DMS79 treated with DMSO at 0.1 percent for 48 hours (cell line): ENCODE measurements at regions not wholly inside any gene's neighbourhood (a gene's known extent, or its start where the extent isn't known, plus 50 kb on each side); places are given as distances from the start of the nearest gene placed in this dataset.
"Not testable (repeated sequence)": the region's sequence is repeated elsewhere in the genome, so short reads cannot be mapped to it uniquely, and the experiment has no call there.

ENCODE experiments used
- DNase-seq: peaks from one replicate; lab custom pipeline; 2025; lab: John Stamatoyannopoulos, UW

DNA sequence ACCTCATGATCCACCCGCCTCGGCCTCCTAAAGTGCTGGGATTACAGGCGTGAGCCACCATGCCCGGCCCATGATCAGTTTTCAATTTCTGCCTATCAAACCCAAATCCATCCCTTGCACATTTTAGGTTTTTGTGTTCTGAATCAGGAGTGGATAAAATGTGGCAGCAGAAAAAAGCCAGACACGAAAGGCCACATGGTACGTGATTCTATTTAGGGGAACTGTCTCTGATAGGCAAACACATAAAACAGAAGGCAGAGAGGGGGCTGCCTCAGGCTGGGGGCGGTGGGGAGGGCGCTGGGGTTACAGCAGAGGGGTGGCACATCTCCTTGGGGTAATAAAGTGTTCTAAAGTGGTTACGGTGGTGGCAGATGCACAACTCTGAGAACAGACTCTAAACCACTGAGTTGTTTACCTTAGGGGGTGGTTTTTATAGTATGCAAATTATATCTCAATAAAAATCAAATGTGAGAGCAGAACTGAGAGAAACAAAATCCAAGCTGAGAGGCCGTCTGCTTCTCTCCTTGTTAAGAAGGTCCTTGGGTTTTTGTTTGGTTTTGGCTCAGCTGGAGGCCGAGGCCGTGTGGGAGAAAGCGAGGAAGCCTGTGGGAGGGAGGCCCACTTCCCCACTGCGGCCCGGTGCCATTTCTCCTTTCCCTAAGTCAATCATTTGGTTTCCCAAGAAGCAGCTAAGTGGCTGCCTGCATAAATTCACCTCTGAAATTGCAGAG is 78.0 kb downstream of the SOWAHC start:
- DNase-seq: peak; percentile 31

DNA sequence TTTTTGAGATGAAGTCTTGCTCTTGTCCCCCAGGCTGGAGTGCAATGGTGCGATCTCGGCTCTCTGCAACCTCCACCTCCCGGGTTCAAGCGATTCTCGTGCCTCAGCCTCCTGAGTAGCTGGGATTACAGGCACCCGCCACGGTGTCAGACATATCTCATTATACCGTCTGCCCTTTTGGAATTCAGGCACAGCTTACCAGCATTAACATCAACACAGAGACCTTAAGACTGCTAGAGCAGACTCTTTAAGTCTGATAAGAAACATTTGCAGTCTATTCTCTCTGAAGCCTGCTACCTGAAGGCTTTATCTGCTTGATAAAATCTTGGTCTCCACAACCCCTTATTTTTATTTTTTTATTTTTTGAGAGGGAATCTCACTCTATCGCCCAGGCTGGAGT is 78.7 kb downstream of the SOWAHC start:
- not testable (repeated sequence) for DNase-seq

DNA sequence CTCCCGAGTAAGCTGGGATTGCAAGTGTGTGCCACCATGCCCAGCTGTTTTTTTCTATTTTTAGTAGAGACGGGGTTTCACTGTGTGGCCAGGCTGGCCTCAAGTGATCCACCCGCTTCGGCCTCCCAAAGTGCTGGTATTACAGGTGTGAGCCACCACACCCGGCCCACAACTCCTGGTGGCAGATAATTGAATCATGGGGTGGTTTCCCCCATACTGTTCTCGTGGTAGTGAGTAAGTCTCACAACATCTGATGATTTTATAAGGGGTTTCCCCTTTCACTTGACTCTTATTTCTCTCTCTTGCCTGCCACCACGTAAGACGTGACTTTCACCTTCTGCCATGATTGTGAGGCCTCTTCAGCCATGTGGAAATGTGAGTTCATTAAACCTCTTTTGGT is 79.1 kb downstream of the SOWAHC start:
- DNase-seq: not testable (repeated sequence)

DNA sequence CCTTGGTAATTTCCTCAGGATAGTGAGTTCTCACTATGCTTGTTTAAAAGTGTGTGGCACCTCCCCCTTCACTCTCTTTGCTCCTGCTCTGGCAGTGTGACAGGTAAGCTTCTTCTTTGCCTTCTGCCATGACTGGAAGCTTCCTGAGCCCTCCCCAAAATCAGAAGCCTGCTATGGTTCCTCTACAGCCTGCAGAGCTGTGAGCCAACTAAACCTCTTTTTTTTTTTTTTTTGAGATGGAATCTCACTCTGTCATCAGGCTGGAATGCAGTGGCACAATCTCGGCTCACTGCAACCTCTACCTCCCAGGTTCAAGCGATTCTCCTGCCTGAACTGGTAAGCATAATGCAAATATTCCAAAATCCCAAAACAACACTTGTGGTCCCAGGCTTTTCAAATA is 80.0 kb downstream of the SOWAHC start:
- no peak for DNase-seq

DNA sequence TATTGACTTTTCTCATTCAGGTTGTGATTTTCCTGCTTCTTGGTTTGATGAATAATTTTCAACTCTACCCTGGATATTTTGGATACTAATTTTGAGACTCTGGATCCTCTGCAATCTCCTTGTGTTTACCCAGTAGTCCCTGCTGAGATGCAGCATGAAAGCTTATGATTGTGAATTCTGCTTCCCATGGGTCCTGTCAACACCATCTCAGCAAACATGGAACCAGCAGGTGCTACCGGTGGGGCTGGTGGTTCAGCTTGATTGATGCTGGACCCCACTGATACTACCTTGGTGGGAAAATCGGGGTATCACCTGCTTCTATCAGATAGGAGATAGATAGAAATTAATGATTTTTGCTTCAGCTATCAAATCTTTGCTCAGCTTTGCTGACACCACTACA is 81.1 kb downstream of the SOWAHC start:
- DNase-seq: no peak

DNA sequence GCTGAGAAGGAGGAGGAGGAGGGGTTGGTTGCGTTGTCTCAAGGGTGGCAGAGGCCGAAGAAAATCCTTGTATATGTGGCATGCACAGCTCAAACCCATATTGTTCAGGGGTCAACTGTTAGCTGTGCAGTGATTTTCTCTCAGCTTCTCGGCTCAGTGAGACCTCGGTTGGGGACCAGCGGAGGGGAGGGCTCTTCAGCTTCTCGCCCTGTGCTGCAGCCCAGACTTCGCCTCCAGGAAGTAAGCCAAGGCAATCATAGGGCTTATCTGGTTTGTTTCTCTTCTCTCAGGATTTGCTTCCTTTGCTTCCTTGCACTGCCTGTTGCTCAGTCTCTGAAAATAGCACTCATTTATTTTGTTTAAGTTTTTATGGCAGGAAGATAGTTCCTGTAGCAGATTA is 85.5 kb downstream of the SOWAHC start:
- no peak for DNase-seq

DNA sequence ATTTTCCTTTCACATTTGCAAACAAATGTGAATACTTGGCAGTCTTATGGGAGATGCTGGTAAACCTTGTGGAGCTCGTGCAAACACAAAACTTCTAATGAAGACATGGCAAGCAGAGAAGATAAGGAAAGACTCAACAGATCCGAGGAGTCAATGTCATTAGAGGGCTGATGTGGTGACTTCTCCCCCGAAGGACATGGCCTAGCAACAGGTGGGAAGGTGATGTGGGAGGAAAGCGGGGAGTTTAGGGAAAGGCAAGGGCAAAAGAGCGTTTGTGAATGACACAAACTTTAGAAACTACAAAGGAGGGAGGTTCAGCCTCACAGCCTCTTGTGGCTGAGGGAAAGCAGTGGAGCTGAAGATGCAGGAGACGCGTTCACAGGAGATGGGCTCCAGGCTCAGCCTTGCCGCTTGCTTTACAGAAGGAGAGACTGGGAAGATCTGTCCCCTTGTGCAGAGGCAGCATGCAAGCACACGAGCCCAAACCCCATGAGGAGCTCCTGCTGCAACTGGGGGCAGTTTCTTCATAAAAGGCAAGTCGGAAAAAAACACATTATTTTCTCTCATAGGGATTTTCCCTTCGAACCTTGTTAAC is 86.6 kb downstream of the SOWAHC start:
- no peak for DNase-seq

DNA sequence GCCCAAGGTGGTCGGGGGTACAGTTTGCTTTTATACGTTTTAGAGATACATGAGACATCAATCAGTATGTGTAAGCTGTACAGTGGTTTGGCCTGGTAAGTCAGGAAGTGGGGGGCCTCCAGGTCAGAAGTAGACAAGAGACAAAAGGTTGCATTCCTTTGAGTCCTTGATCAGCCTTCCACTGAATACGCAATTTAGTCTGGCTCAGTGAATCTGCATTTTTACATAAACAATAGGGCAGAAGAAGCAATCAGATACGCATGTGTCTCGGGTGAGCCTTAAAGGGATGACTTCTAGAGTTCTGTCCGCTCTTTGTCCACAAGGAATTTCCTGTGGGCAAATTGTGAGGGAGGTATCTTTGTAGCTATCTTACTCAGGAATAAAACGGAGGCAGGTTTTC is 87.2 kb downstream of the SOWAHC start:
- no peak for DNase-seq

DNA sequence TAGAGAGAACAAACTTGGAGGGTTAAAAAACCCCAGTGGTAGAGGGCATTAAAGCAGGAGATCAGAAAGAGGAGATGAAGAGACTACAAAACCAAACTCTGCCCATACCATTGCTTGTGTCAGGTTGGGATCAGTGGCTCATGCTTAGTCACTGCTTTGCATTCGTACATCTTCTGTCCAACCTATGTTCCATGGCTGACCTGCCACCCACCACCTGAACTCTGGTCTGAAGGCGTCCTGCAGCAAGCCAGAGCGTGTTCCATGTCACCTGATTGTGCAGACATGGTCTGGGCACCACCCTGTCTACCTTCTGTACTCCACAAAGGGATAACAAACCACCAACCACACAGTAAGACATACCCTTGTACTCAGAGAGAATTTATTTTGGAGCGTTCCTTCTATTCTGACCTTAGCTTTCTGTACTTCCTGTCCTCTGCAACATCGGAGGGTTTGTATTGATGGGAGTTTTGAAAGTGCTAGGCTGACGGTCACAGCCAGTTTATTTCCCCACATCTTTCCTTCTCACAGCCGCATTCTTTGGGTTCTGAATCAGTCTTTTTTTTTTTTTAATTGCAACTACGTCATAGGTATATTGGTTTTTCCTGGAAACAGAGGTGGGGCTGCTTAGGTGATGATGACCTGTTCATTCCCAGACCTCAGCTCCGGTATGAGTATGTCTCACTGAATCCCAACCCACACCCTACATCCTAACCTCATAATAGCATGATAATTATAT is 88.3 kb downstream of the SOWAHC start:
- no peak for DNase-seq

DNA sequence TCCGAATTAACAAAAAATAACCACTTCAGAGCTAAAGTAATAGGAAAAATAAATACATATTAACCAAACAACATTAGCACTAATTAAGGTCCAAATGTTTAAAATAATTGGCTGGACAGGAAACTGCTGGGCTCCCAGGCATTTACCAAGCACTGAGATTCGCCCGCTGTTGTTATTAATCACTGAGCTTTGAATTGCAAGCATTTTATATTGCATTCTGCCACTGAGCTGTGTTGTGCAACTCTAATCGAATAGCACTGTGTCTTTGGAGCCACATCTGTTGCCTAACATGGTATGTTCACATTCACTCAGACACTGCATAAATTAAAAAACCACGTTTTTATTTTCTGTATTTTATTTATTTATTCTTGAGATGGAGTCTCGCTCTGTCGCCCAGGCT is 88.9 kb downstream of the SOWAHC start:
- DNase-seq: no peak

DNA sequence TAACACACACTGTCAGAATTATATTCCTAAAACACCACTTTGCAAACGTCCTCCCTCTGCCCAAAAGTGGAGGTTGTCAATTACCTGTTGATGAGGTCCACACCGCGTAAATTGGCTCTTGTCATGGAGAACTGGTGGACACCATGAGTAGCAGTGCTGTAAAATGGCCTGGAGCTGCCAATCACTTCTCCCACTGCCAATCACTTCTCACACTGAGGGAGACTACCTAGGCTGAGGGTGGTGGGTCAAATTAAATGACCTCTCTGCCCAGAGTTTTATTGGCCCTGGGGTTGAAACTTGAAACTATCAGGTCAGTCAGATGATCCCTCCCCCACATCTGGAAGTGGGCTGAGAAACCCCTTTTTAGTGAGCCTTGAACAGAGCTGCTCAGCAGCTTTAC is 89.6 kb downstream of the SOWAHC start:
- DNase-seq: no peak

DNA sequence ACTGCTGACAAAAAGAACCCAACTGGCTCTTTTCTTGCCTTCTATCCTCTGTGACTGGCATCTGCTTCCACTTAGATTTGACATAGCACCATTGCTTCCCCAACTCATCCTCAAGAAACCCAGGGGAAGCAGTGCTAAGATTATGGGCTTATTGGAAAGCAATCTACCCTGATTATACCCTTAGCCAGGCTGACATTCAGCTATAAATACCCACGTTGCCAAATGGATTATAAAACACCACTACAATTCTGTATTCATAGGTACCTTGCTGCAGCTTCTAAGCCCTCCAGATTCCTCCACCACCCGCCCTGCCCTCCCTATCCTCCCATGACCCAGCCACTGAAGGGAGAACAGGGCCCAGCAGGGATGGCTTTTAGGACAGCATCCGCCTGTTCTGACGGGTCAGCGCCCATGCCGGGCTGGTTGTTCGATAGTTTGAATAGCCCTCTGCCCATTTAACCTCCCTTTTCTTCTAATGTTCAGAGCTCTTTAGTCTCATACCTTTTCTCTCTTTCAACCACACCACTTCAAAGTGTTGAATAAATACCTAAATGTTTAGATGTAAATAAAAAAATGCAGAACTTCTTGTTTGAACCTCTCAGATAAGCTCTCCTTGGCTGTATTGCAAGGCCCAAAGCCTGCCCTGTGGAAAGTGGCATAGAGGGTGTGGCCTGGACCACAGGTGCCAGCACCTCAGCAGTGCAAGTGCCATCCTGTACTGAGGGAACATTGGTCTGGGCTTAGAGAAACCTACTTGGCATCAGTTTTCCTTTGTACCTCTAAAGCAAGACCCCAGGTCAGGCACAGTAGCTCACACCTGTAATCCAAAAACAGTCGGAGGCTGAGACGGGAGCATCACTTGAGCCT is 86.6 kb upstream of the RGPD5 start:
- DNase-seq: no peak

DNA sequence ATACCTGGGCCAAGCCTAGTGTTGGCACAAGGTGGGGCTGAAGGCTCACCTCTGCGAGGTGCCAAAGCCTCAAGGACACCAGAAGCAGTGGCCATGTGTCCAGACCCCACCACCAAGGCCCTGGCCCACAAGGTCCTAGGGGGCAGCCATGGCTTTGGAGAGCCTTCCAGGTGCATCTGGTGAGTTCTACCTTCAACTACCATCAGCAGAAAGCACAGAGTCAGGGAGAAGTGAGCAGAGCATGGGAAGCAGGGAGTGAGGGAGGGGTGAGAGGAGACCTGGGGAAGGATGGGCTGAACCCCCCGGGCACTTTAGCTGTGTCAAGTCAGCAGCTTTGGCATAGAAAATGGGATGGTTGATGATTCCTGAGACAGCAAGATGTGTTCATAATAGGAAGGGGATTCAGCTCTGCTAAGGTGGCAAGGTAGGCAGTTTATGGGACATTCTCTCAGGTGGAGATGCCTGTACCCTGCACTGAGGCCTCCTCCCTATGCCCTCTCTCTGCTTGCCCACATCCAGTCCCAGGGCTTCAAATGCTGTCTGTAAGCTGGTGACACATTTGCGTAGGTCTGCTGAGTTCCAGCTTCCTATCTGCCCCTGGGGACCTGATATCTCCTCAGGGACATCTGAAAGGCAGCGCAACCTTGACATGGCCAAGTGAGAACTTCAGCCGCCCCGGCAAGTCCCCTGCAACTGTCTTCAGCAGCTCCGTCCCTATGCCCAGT is 83.4 kb upstream of the RGPD5 start:
- DNase-seq: no peak

DNA sequence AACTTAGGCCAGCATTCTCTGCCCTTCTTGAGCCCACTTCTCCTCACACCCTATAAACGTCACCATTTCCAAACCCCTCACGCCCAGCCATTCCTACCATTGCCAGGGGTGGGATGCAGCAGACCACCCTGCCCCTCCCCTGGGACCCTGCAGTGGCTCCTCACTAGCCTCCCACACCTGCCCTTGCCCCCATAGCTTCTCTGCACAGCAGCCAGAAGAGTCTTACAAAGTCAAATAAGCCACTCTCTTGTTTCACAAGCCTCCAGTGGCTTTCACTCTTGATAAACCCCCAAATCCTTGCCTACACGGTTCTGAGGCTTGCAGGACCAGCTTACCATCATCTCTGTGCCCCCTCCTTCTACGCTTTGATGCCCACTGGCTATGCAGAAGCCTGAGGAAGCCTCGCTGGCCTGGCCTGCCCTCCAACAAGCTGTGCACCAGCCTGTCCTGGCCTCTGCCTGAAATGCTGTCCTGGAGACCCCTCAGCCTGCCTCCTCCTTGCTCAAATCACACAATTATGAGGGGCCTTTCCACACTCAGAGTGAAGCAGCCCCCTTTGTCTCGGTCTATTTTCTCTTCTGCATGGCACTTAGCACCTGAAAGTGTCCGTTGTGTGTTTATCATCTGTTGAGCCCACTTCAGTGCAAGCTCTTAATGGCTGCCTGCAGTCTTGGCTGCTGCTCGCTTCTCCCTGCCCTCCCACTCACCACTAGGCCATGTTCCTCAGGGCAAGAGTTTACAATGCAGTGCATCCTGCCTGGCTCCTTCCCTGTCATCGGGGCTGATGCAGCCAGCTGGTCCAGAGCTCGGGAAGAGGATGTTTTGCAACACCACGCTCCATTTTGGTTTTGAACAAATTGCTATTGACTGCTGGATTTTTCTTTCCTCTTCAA is 82.6 kb upstream of the RGPD5 start:
- DNase-seq: peak; percentile 36

DNA sequence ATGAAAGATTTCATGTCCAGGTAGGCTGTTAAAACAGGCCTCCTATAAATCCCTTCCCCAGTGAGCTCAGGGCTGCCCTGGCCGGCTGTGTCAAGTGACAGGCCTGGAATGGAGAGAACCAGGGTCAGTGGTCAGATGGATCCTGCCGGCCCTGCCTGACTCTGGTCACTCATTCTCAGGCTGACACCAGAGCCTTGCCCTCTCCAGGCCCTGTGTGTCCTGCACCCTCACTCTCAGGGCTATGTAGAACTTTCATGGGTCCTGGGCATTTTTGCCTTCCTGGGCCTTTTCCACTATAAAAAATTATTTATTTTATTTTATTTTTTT is 82.0 kb upstream of the RGPD5 start:
- DNase-seq: no peak

DNA sequence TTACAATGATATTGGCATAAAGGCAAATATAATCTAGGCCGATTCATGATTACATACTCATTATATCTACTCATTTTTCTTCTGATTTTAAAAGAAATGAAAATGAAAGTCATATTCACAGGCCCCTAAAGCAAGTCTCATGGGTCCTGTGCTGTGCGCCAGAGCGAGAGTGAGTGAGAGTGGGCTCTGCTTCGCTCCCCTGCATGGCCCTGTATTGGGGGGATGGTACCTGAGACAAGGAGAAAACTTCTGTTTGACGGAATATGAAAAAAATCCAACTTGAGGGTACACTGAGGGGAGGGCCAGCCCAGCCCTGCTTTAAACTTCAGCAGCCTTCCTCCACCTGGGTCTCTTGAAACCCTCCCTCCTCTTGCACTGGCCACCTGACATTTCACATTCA is 81.4 kb upstream of the RGPD5 start:
- no peak for DNase-seq

DNA sequence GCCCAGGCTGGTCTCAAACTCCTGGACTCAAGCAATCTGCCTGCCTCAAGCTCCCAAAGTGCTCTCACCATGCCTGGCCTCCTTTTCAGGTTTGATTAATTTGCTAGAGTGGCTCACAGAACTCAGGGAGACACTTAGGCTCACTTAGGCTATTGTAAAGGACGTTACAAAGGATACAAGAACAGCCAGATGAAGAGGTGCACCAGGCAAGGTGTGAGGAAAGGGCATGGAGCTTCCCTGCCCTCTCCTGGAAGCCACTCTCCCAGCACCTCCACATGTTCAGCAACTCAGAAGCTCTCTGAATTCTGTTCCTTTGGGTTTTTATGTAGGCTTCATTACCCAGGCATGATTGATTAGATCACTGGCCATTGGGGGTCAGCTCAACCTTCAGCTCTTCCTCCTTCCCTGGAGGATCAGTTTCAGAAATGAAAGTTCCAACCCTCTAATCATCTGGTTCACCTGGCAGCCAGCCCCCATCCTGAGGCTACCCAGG is 78.7 kb upstream of the RGPD5 start:
- DNase-seq: peak; percentile 37

DNA sequence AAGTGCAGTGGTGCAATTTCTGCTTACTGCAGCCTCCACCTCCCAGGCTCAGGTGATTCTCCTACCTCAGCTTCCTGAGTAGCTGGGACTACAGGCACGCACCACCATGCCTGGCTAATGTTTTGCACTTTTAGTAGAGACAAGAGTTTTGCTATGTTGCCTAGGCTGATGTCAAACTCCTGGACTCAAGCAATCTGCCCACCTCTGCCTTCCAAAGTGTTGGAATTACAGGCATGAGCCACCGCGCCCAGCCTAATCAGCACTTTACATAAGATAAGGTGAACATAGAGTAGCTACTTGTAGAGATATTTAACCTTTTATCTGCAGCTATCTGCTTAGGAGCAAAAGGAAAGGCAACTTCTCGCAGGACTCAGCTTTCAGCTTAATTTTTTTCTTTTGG is 77.5 kb upstream of the RGPD5 start:
- DNase-seq: not testable (repeated sequence)

DNA sequence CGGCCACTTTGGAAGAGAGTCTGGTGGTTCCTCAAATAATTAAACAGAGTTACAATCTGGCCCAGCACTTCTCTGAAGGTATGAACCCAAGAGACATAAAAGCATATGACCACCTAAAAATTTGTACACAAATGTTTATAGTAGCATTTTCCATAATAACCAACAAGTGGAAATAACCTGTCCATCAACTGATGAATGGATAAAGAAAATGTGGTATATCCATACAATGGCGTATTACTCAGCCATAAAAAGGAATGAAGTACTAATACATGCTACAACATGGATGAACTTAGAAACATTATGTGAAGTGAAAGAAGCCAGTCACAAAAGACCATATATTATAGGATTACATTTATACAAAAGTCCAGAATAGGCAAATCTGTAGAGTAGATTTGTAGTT is 76.0 kb upstream of the RGPD5 start:
- no peak for DNase-seq

DNA sequence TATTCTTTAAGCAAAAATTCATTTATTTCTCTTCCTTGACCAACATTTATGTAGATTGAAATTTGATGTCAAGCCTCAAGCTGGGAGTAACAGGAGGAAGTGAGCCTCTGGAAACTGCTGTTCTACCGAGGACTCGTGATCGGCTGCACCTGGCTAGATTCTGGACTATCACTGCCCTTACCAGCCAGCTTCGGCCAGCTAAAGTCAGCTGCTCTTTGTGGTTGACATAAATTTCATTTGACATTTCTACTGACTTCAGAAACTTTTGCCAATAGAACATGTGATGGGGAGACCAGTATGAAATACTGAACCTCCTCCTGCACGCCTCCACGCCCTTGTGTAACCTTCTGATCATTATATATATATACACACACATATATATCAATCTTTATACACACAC is 74.2 kb upstream of the RGPD5 start:
- no peak for DNase-seq
